AG20443 (cell line): ENCODE measurements at regions not wholly inside any gene's neighbourhood (a gene's known extent, or its start where the extent isn't known, plus 50 kb on each side); places are given as distances from the start of the nearest gene placed in this dataset.

Source experiments
- DNase-seq: peaks from one replicate; pipeline ENCODE4 v3.0.0; 2012; ENCODE audit warnings: low spot score, mixed read lengths

DNA sequence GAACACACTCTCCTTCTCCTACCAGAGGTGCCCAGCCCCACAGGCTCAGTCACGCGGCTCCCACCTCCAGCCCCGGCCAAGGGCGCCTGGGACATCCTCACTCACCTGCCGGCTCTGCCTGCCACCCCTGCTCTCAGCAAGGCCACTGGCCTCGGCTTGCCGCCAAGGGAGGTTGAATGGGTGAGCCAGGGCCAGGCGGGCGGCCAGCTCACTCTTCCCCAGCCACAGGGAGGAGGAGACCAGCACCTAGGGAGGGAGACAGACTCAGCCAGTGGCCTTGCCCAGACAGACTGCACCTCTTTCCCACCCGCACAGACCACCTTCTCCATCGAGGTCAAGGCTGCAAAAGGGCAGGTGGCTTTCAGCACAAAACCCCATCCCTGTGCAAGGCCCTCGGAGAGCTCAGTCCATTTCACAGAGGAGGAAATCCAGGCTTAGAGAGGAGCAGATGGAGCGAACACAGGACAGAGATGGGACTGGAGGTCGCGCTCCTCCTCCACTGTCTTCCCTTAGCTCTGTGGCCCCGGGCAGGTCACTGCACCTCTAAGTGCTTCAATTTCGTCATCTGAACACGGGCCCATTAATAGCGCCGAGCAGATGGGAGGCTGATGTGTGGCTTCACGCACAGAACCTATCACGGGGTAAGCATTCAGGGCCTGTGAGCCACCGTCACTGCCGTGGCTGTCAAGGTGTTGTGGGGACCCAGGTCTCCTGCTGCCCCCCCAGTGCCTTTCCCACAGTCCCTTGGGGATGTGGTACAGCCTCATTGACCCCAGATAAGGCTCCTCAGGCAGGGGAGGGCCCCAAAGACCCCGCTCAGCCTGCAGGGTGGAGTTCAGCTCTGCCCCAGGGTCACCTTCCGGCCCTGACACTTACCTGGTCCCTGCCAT lies 56.1 kb downstream of the RMI2 start:
- DNase-seq = no peak

DNA sequence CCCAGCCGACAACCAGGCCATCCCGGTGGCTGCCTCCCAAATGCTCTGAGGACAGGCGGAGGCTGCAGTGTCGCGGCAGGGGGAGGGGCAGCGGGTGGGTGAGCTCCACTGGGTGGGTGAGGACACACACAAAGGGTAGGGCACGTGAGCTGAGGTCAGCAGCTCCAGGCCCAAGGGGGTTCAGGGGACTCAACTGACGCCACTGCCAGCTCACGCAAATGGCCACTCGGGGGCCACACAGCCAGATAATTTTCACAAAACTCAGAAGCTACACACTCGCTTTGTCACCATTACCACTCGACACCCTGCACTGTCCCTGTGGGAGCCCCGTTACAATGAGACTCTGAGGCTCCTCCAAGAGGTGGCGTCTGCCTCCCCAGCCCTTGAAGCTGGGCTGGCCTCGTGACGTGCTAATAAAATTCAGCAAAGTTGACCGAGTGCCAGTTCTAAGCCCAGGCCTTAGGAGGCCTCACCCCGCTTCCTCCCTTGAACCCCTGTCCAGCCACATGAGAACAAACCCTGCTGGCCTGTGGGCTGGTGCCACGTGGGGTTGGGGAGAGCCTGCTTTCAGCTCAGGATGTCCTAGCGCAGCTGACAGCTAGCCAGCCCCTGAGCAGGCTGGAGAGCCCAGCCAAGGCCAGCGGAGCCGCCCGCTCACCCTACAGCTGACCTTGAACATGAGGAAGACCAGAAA lies 56.9 kb downstream of the RMI2 start:
- DNase-seq = no peak

DNA sequence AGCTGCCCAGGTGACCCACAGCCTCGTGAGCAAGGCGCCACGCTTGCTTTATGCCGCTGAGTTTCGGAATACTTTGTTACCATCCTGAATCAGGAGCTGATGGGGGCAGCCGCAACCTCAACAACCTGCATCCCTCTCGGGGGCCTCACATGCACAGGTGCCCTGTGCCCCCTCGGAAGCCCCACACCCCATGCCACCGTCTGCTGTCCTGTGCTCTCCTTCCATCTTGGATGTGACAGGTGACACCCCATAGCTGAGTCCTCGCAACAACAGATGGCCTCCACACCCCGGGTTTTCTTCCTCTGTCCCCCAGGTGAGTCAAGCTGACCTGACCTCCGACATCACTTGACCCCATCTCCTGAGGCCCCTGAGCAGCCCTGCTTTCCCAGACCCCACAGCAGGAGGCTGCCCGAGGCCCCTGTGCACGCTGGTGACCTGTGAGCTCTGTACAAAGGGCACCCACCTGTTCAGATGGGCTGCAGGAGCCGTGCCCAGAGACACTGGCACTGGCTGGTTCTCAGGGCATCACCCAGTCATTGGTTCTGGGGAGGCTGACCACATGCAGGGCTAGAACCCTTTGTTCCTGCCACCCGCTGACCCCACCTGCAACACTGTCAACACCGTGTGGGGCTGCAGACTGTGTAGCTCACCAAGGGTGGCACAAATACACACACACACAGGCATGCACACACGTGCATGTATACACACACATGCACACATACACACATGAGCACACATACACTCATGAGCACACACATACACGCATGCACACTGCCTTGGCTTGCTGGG lies 57.7 kb downstream of the RMI2 start:
- no peak for DNase-seq

DNA sequence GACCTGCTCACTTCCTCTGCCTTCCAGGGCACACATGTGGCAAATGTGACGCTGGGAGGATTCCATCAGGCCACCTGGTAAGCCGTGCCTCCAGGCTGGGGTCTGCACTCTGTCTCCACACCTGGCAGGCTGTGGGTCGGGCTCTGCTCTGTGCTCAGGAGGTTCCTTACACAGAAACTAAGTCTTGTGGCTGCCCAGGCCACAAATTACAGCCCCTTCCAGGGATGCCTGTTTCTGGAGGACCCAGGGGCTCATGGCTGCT lies 58.2 kb downstream of the RMI2 start:
- no peak for DNase-seq

DNA sequence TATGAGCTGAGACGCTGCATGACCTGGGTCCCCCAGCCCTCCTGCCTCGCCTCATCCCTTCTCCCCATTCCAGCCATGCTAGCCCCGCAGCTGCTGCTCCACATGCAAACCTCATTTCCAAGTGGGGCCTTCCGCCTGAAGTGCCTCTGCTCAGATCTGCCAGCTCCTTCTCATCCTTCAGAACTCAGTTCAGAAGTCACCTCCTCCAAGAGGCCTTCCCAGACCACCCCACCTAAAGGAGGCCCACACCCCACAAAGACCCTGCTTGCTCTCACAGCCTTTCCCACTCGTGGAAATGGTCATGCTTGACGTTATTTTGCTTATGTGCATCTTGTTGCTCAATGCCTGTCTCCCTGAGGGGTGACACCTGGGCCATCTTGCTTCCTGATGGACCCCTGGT lies 58.7 kb downstream of the RMI2 start:
- no peak for DNase-seq

DNA sequence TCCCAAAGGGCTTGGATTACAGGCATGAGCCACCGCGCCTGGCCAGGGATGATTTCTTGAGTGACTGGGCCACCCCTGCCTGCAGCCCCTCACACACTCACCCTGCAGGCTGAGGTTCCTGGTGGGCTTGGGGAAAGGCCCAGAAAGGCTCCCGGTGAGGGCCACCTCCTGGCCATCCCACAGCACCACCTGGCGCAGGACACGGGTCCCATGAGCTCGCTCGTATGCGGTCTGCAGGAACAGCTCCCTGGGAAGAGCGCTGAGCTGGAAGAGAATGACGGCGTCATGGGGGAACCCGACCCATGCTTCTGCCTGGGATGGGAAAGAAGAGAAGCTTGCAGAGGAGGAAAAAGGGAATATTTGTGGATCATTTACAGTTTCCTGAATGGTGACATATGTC lies 59.3 kb downstream of the RMI2 start:
- DNase-seq = no peak

DNA sequence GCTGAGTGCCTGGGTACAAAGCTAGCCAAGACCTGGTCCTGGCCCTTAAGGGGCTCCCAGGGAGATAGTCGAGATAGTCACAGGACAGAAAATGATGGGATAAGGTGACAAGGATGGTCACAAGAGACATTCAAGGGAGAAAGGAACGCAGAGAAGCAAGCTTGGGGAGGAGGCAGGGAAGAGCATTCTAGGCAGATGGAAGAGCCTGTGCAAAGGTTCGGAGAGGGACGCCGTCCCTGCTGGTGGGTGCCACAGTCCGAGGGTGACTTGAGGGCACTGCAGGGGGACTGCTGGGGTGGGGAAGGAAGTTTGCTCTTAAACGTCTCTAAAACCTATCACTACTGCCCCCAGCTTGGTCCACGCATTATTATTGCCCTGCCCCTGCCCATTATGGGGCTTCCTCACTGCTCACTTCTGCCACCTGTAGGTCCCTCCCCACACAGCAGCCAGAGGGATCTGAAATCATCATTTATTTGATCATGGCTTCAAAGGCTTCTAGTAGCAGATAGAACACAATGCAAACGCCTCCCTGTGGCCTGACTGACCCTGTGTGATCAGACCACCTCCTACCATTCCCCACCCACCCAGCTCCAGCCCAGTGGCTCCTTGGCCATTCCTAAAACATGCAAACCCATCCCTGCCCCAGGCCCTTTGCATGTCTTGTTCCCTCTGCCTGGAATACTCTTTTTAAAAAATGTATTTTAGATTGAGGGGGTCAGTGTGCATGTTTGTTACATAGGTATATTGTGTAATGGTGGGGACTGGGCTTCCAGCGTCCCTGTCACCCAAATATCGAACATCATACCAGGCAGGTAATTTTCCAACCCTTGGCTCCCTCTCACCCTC lies 60.3 kb downstream of the RMI2 start:
- DNase-seq = peak; percentile 61

DNA sequence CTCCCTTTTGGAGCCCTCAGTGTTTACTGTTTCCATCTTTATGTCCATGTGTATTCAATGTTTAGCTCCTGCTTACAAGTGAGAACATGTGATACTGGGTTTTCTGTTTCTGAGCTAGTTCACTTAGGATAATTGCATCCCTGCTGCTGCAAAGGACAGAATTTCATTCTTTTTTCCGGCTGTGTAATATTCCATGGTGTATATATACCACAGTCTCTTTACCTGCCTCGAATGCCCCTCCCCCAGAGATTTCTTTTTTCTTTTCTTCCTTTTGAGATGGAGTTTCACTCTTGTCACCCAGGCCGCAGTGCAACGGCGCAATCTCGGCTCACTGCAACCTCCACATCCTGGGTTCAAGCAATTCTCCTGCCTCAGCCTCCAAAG lies 60.9 kb downstream of the RMI2 start:
- DNase-seq = no peak

DNA sequence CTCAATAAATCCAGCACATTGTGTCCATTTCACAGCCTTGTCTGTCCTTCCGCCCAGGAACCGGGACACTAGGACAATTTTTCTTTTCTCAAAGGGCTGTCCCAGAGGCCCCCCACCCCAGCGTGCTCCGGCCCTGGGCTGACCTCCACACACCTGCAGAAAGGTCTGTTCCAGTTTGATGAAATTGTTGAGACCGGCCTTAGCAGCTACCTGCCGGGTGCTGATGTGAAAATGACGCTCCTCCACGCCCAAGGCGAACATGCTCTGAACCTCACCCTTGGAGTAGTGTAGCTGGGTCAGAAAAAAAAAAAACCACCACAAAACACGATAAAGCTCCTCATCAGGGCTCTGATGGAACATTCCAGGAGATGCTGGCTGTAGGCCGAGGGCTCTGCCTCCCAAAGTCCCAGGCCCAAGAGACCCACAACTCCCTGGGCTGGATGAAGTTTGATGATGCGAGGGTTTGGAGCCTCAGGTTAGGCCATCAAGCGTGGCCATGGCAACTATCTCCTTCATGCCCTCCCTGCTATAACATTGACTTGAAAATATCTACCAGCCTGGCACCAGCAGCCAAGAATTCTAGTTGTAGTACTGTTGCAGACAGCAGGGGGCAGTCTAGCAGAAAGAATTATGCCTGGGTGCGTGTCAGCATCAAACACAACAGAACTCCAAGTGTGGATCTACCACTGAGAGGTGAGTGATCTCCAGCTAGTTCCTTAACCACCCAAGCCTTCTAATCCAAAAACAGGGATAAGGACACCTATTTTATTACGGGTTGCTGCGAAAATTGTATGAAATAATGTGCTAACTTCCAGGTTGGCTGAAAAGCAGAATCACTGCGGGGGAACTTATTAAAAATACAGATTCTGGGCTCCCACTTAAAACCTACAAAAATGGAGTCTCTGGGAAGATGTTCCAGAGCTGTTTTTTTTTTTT lies 62.1 kb downstream of the RMI2 start:
- DNase-seq = peak; percentile 83

DNA sequence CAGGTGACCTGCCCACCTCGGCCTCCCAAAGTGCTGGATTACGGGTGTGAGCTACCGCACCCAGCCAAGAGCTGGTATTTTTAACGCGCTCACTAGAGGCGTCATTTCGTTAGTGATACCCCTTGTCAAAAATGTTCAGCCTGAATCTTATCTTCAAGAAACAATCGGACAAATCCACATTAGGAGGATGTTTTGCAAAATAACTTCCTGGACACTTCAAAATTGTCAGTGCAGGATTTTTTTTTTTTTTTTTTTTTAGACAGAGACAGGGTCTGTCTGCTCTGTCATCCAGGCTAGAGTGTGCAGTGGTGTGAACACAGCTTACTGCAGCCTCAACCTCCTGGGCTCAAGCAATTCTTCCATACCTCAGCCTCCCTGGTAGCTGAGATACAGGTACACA lies 63.0 kb downstream of the RMI2 start:
- DNase-seq = no peak

DNA sequence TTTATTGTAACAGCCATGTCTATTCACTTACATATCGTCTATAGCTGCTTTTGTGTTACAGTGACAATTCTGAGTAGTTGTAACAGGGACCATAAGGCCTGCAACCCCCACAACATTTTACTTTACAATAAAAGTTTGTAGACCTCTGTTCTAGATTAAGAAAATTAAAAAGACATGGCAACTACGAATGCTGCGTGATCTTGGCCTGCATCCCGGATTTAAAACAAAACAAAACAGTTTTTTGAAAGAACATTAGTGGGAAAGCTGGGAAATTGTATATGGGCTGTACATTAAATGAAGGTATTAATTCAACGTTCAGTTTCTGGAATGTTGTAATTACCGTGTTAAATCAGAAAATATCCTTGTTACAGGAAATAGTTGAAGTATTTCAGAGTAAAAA lies 64.1 kb downstream of the RMI2 start:
- DNase-seq = no peak

DNA sequence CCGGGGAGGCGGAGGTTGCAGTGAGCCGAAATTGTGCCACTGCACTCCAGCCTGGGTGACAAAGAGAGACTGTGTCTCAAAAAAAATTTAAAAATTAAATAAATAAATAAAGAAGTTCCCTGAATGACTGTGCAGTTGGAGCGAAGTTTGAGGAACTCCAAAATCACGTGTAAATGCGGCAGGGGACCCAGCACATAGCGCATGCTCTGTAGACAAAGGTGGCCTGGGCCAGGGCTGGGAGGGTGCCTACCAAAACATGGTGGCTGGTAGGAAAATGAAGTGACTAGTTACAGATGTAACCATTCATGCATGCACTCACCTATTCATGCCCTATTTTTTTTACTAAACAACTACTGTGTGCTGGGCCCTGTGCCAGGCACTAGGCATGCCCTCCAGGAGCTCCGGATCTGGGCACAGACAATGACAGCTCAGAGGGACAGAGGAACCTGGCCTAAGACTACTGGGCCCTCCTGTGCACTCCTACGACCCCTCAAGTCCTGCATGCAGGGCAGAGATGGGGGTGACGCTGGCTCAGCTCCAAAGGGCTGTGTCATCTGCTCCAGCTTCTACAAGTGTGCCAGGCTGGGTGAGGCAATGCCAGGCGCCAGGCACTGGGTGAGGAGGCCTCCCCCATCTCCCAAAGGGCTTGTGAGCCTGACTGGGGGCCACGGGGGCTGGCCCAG lies 65.3 kb downstream of the RMI2 start:
- no peak for DNase-seq

DNA sequence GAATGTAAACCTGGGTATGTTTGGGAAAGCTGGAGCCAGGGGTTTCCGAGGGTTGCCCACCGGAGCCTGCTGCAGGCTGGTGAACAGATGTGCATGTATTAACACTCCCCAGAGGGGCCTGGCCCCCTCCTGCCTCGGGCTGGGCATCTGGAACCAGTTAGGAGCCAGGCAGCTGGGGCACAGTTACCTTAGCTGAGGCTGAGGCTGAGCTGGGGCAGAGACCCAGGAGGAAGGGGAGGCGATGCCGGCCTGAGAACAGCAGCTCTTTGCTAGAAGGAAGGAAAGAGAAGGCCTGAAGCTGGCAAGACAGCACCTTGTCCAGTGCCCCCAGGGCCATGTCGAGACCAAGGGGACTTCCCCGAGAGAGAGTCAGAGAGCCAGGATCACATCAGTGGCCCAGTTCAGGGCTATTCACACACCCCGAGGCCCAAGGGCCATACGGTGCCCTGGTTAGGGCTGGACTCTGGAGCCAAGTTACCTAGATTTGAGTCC lies 65.8 kb downstream of the RMI2 start:
- DNase-seq = no peak

DNA sequence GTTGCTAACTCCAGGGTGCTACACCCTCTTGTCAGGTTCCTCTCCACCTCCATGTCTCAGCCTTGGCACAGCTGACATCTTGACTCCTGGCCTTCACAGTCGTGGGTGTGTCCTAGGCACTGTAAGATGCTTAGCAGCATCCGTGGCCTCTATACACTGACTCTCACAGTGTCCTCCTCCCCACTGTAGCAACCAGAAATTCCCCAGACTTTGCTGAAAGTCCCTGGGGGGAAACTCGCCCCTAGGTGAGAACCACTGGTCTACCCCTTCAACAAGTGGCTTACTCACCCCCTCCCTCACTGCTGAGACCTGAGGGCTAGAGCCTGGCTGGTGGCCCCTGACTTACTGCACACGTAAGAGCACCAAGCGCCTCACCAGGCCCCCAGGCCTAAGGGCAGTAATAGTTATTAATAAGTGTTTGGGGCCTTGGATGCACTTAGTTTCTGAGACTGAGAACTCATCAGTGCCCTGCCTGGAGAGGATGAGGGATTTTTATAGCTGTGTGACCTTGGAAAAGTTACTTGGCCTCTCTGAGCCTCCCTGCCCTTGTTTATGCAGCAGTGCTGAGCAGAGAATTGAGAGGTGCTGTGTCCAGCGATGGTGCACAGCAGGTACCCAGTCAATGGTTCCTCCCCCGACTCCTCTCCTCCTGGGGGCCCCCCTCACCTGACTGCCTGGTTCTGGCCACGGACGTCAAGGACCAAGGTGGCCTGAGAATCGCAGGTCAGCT lies 67.1 kb downstream of the RMI2 start:
- no peak for DNase-seq

DNA sequence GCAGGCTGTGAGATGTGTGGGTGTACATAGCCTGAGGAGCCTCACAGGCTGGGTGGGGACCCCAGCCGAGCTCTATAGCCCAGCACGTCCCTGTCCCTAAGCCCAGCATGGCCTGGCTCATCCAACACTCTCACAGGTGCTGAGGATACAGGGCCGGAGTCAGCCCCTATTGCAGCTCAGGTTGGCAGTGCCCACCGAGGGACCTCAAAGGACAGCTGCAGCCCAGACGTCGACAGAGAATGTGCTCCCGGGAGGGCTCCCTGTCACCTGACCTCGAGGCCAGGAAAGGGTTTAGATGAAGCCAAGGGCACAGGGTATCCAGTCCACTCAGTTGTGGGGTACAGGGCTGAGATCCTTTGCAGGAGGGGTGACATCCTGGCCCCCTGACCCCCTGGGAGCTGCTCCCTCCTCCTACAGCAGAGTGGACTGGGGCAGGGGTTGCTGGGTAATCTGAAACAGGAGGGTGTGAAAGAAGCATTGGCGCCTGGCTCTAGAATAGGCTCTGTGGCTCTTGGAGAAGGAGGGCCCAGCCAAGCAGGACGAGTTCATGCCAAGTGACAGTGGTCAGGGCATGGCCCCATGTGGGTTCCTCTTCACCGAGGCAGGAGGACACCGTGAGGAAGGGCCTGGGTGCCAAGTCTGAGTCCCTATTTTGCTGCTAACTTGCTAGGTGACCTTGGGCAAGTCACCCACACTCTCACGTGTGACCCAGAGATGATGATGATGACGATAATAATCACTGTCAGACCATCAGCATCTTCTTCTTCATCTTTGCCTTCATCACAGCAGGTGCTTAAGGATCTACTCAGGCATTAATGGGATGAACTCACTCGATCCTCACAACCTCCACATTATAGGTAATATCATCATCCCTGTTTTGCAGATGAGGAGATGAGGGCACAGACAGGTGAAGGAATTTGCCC lies 68.0 kb downstream of the RMI2 start:
- DNase-seq = no peak

DNA sequence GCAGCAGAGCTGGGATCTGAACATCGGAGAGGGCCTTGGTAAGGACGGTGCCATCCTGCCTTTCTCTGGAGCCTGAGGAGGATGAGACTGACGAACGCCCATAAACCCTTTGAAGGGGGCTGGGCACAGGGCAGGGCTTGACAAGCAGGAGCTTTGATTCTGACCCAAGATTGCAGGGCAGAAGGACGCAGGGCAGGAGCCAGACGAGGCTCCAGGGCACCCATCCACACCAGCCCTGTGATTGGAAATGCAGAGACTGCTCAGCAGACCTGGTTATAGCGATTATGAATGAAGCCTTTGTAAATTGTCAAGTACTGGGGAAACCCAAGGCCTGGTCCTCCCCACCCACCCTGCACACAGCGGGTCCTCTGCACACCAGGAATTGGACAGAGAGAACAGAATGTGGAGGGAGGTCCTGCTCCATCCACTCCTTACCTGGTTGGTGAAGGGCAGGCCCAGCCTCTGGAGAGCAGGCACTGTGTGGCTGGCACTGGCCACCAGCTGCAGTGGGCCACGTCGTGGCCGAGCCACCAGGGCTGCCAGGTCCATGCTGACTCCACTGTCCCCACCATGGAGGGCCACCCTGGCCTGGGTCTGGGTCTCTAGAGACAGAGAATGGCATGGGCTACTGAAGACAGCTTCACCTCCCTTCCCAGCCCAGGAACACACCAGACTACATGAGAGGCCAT lies 68.8 kb downstream of the RMI2 start:
- DNase-seq = no peak

DNA sequence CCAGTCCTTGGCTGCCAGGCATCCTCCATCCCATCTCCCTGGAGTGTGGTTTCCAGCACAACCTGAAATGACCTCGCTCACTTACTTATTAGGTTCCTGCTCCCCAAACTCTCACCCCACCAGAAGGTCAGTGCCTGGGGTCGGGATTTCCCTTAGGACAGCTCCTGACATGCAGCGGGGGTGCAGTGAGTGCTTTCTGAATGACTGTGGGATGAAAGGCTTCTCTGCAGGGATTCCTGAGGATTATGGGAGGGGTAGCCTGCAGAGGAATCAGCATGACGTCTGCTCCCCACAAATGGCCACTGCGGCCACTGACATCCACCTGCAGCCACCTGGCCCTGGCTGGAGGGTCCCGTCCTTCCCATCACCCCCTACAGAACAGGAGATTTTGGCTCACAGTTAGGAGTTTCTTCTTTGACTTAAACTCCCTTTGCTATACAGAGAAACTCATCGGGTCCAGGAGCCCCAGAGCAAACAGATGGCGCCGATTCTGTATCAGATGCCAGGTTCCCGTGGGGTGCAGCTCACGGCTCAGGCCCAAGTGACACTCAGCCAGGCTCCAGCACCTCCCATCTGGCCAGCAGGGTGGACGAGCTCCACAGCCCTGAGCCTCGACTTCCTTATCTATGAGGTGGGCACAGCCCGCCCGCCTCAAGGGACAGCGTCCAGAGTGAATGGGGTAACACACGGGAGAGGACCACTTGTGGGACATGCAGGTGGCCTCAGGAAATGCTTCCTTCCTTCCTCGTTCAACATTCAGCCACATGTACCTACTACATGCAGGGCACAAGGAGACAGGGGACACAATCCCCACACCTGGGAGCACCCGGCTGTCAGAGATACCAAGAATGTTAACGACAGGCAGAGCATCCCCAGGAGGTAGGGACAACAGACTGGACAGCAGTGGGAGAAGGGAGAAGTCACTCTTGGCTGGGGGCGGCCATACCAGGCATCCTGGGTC lies 69.8 kb downstream of the RMI2 start:
- DNase-seq = no peak
